Panc1 (cell line): ENCODE measurements at regions not wholly inside any gene's neighbourhood (a gene's known extent, or its start where the extent isn't known, plus 50 kb on each side); places are given as distances from the start of the nearest gene placed in this dataset.

ENCODE experiments used
- ATAC-seq: fragments of 200-7000 bp; cut with Tn5 transposase; 2 replicates; pipeline ENCODE4 v1.9.1; 2020; ENCODE audit warnings: mild to moderate bottlenecking, moderate library complexity
- BruUV-seq: library from RNA; stranded (reverse); fragments of 400-500 nt; replicated peaks from 2 replicates; lab custom pipeline; 2021; lab: Mats Ljungman, UMichigan
- CTCF ChIA-PET: fragments of 300-600 bp; sonication (Branson Sonifier 250); formaldehyde crosslinking; loops from one replicate; lab custom pipeline; 2022; ENCODE audit warnings: antibody characterized with exemption; lab: Charles Lee
- POLR2A ChIA-PET: fragments of 300-600 bp; sonication (Branson Sonifier 250); formaldehyde crosslinking; loops from one replicate; lab custom pipeline; 2022; ENCODE audit warnings: antibody characterized with exemption; lab: Charles Lee
- DNase-seq: peaks from one replicate; pipeline ENCODE4 v3.0.0-alpha.2; 2010; ENCODE audit warnings: low read depth, low spot score
- H3K27ac ChIP-seq: 2 replicates; pipeline ENCODE4 v1.5.1; 2011; ENCODE audit warnings: mild to moderate bottlenecking, low read length, inconsistent platforms
- H3K27me3 ChIP-seq: fragments of 200-500 bp; sonication (Bioruptor generic); 2 replicates; pipeline ENCODE4 v1.6.0; 2014; ENCODE audit warnings: low read length, inconsistent platforms; ENCODE audit not compliant: control insufficient read depth, insufficient read depth
- H3K36me3 ChIP-seq: fragments of 200-500 bp; sonication (Bioruptor generic); 2 replicates; pipeline ENCODE4 v1.5.1; 2014; ENCODE audit warnings: inconsistent platforms, mild to moderate bottlenecking, low read length, moderate library complexity; ENCODE audit not compliant: control insufficient read depth, insufficient read depth
- H3K4me1 ChIP-seq: 2 replicates; pipeline ENCODE4 v1.5.1; 2011; ENCODE audit warnings: inconsistent platforms, mild to moderate bottlenecking, low read length, moderate library complexity; ENCODE audit not compliant: control insufficient read depth, insufficient read depth
- H3K4me3 ChIP-seq, 2 experiments: 2 replicates each; pipeline ENCODE4 v1.5.1; 2011 to 2012; ENCODE audit warnings: low read depth in 2 of 2, low read length in 2 of 2, mild to moderate bottlenecking in 2 of 2, inconsistent platforms in 1 of 2, moderate library complexity in 1 of 2
- H3K9me3 ChIP-seq: fragments of 200-500 bp; sonication (Bioruptor generic); 2 replicates; pipeline ENCODE4 v1.5.1; 2014; ENCODE audit warnings: low read depth, mild to moderate bottlenecking, inconsistent platforms, low read length, moderate library complexity; ENCODE audit not compliant: control insufficient read depth, insufficient read depth
- POLR2AphosphoS5 ChIP-seq: IDR thresholded peaks from 2 replicates; pipeline ENCODE4 v1.6.1; 2012; ENCODE audit warnings: mild to moderate bottlenecking, low read depth, low read length, moderate library complexity
- SIN3A ChIP-seq: IDR thresholded peaks from 2 replicates; pipeline ENCODE4 v1.6.1; 2012; ENCODE audit warnings: low read depth, mild to moderate bottlenecking, low read length, moderate library complexity, borderline replicate concordance; ENCODE audit not compliant: insufficient read depth
- TCF7L2 ChIP-seq: IDR thresholded peaks from 2 replicates; pipeline ENCODE4 v1.6.1; 2011; ENCODE audit warnings: mild to moderate bottlenecking, low read depth, low read length, inconsistent platforms
- in situ Hi-C: cut with HindIII; loops from 2 replicates; pipeline ENCODE4 v1.10.0; 2016; ENCODE audit warnings: low sequenced_read_pairs, low pct_unique_long_range_greater_than_20kb
- intact Hi-C: fragments of 100-400 bp; cut with micrococcal nuclease; formaldehyde crosslinking; loops from one replicate; pipeline ENCODE4 v1.10.0; 2022; ENCODE audit not compliant: unreplicated experiment
- TF ChIP-seq, protein P1 (sequence below), 2 experiments: IDR thresholded peaks; 2 replicates each; pipeline ENCODE4 v1.6.1; 2011 to 2012; ENCODE audit warnings: low read depth in 2 of 2, control low read depth in 1 of 2, low read length in 1 of 2, mild to moderate bottlenecking in 1 of 2, moderate library complexity in 1 of 2; ENCODE audit not compliant: insufficient read depth in 1 of 2
- TF ChIP-seq, protein P2 (sequence below): fragments of 450-650 bp; IDR thresholded peaks from 2 replicates; pipeline ENCODE4 v1.5.1; 2017; ENCODE audit warnings: mild to moderate bottlenecking

DNA sequence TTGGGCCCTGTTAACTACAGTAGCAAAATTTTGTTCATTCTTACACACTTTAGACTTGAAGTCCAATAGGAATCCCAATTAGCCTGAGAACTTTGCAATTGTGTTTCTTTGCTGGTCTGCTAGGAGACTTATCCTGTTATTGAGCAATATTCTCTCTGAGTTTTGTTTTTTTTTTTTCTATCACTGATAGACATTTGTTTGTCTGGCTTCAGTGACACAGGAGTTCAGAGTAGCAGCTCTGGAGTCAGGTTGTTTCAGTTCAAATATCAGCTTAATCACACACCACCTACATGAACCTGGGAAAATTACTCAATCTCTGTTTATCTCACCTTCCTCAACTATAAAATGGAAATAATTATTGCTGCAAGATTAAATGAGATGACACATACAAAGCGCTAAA is 360.2 kb upstream of the POU3F3 start:
- CTCF ChIA-PET: interaction anchor here (0.5 kb wide), 1 partner anchor 567 kb away, joined by 5 read pairs; no protein-coding TSS in a partner anchor
- no peak for ATAC-seq

DNA sequence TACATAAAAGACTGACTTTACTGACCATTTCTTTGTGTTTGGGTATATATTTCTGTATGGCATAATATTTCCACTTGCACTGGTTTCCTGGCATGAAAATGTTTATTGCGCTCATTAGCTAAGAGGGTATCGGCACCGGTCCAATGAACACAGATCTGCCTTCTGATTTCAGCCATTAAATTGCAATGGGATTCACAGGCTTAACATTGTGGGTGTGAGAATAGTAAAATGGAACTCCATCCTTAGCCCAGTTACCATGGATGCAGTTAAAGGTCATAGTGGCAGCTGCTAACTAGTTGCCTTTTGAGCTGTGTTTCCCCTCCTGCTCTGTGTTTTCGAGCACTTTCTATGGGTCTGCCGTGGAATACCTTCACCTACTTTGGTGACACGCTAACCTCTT is 352.6 kb upstream of the POU3F3 start:
- H3K9me3 ChIP-seq: no peaks in the 10 kb centered on the region
- no peak for ATAC-seq
- H3K4me3 ChIP-seq: no peak overlapping the region
- DNase-seq: no peak
- CTCF ChIA-PET: no interaction called here
- in situ Hi-C loops: no loop called here
- intact Hi-C loops: no loop called here
- POLR2A ChIA-PET: no interaction called here
- no peaks in the 10 kb centered on the region for H3K36me3 ChIP-seq
- H3K4me1 ChIP-seq: no peaks in the 10 kb centered on the region
- H3K27ac ChIP-seq: no peak overlapping the region
- TF ChIP-seq TCF7L2 (no peak), POLR2AphosphoS5 (no peak), SIN3A (no peak)
- TF ChIP-seq, protein P1, sequence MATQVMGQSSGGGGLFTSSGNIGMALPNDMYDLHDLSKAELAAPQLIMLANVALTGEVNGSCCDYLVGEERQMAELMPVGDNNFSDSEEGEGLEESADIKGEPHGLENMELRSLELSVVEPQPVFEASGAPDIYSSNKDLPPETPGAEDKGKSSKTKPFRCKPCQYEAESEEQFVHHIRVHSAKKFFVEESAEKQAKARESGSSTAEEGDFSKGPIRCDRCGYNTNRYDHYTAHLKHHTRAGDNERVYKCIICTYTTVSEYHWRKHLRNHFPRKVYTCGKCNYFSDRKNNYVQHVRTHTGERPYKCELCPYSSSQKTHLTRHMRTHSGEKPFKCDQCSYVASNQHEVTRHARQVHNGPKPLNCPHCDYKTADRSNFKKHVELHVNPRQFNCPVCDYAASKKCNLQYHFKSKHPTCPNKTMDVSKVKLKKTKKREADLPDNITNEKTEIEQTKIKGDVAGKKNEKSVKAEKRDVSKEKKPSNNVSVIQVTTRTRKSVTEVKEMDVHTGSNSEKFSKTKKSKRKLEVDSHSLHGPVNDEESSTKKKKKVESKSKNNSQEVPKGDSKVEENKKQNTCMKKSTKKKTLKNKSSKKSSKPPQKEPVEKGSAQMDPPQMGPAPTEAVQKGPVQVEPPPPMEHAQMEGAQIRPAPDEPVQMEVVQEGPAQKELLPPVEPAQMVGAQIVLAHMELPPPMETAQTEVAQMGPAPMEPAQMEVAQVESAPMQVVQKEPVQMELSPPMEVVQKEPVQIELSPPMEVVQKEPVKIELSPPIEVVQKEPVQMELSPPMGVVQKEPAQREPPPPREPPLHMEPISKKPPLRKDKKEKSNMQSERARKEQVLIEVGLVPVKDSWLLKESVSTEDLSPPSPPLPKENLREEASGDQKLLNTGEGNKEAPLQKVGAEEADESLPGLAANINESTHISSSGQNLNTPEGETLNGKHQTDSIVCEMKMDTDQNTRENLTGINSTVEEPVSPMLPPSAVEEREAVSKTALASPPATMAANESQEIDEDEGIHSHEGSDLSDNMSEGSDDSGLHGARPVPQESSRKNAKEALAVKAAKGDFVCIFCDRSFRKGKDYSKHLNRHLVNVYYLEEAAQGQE (IDR thresholded peaks at IDR 0.05; ENCODE audit: insufficient read depth in 1 of 2, low read depth in 2 of 2, low read length in 1 of 2): no peak
- TF ChIP-seq, protein P2, sequence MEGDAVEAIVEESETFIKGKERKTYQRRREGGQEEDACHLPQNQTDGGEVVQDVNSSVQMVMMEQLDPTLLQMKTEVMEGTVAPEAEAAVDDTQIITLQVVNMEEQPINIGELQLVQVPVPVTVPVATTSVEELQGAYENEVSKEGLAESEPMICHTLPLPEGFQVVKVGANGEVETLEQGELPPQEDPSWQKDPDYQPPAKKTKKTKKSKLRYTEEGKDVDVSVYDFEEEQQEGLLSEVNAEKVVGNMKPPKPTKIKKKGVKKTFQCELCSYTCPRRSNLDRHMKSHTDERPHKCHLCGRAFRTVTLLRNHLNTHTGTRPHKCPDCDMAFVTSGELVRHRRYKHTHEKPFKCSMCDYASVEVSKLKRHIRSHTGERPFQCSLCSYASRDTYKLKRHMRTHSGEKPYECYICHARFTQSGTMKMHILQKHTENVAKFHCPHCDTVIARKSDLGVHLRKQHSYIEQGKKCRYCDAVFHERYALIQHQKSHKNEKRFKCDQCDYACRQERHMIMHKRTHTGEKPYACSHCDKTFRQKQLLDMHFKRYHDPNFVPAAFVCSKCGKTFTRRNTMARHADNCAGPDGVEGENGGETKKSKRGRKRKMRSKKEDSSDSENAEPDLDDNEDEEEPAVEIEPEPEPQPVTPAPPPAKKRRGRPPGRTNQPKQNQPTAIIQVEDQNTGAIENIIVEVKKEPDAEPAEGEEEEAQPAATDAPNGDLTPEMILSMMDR: no peak
- peaks cover 5% of the 10 kb centered on the region for H3K27me3 ChIP-seq
- BruUV-seq: no TSS peak

More for the DNA sequence above, 360.2 kb upstream of the POU3F3 start:
- TF ChIP-seq TCF7L2 (no peak), POLR2AphosphoS5 (no peak), SIN3A (no peak)
- TF ChIP-seq, protein P1 (IDR thresholded peaks at IDR 0.05; ENCODE audit: insufficient read depth in 1 of 2, low read depth in 2 of 2, low read length in 1 of 2): no peak
- TF ChIP-seq, protein P2: no peak
- no peaks in the 10 kb centered on the region for H3K9me3 ChIP-seq
- no peak for DNase-seq
- H3K4me1 ChIP-seq: no peaks in the 10 kb centered on the region
- POLR2A ChIA-PET: no interaction called here
- BruUV-seq: no TSS peak
- in situ Hi-C loops (no loop called here), intact Hi-C loops (no loop called here)
- H3K27ac ChIP-seq: no peak overlapping the region
- no peaks in the 10 kb centered on the region for H3K27me3 ChIP-seq
- no peak overlapping the region for H3K4me3 ChIP-seq
- H3K36me3 ChIP-seq: no peaks in the 10 kb centered on the region
